ENCODE measurements at regions not wholly inside any gene's neighbourhood (a gene's known extent, or its start where the extent isn't known, plus 50 kb on each side); places are given as distances from the start of the nearest gene placed in this dataset.
A peak's percentile ranks its signal among the peaks of the same experiment; 100 is the strongest.

GRCh38 chr3:194756460-194756779 lies 70.7 kb downstream of the FAM43A start:
- DNase-seq (no peak), ATAC-seq (no peak)
- TF ChIP-seq CTCF (IDR thresholded peaks at IDR 0.05), result no peak
- H3K4me3 ChIP-seq, result no peak overlapping the region
- H3K36me3 ChIP-seq (ENCODE audit: low read depth), result no peaks in the 10 kb centered on the region
- H3K4me1 ChIP-seq (ENCODE audit: low read depth), result no peaks in the 10 kb centered on the region
- intact Hi-C loops (cut with DNase I, micrococcal nuclease), result no loop called here
- H3K9me3 ChIP-seq, result no peaks in the 10 kb centered on the region

GRCh38 chr3:194756791-194757325 lies 71.2 kb downstream of the FAM43A start:
- peak; percentile 28 for ATAC-seq
- TF ChIP-seq CTCF (IDR thresholded peaks at IDR 0.05), result no peak
- H3K36me3 ChIP-seq (ENCODE audit: low read depth), result no peaks in the 10 kb centered on the region
- H3K9me3 ChIP-seq, result no peaks in the 10 kb centered on the region
- intact Hi-C loops (cut with DNase I, micrococcal nuclease), result no loop called here
- H3K4me1 ChIP-seq (ENCODE audit: low read depth), result no peaks in the 10 kb centered on the region
- no peak overlapping the region for H3K4me3 ChIP-seq
- DNase-seq, result no peak

- Histone ChIP-seq H3K36me3 (ENCODE audit: low read depth) (no peaks in the 10 kb centered on the region), H3K4me1 (ENCODE audit: low read depth) (no peaks in the 10 kb centered on the region), H3K9me3 (no peaks in the 10 kb centered on the region), H3K4me3 (no peak overlapping the region)
- TF ChIP-seq CTCF (IDR thresholded peaks at IDR 0.05), result no peak
- ATAC-seq, result peak; percentile 14
- no peak for DNase-seq
- intact Hi-C loops (cut with DNase I, micrococcal nuclease), result no loop called here
Observed at GRCh38 chr3:194757647-194758061, 72.0 kb downstream of the FAM43A start.

- intact Hi-C loops (cut with DNase I, micrococcal nuclease), result no loop called here
- Histone ChIP-seq H3K4me3 (no peak overlapping the region), H3K4me1 (ENCODE audit: low read depth) (no peaks in the 10 kb centered on the region), H3K36me3 (ENCODE audit: low read depth) (no peaks in the 10 kb centered on the region), H3K9me3 (no peaks in the 10 kb centered on the region)
- TF ChIP-seq CTCF (IDR thresholded peaks at IDR 0.05), result no peak
- DNase-seq (no peak), ATAC-seq (no peak)
Observed at GRCh38 chr3:194758716-194759115, 73.0 kb downstream of the FAM43A start.

- no peaks in the 10 kb centered on the region for H3K4me1 ChIP-seq (ENCODE audit: low read depth)
- intact Hi-C loops (cut with DNase I, micrococcal nuclease), result no loop called here
- H3K36me3 ChIP-seq (ENCODE audit: low read depth), result no peaks in the 10 kb centered on the region
- ATAC-seq (no peak), DNase-seq (no peak)
- H3K9me3 ChIP-seq, result no peaks in the 10 kb centered on the region
- TF ChIP-seq CTCF (IDR thresholded peaks at IDR 0.05), result no peak
- H3K4me3 ChIP-seq, result no peak overlapping the region
Observed at GRCh38 chr3:194760494-194761137, 74.9 kb downstream of the FAM43A start.

GRCh38 chr3:194761384-194761783 lies 75.7 kb downstream of the FAM43A start:
- H3K36me3 ChIP-seq (ENCODE audit: low read depth), result no peaks in the 10 kb centered on the region
- TF ChIP-seq CTCF (IDR thresholded peaks at IDR 0.05), result no peak
- intact Hi-C loops (cut with DNase I, micrococcal nuclease), result no loop called here
- ATAC-seq (no peak), DNase-seq (no peak)
- H3K9me3 ChIP-seq, result no peaks in the 10 kb centered on the region
- no peak overlapping the region for H3K4me3 ChIP-seq
- H3K4me1 ChIP-seq (ENCODE audit: low read depth), result no peaks in the 10 kb centered on the region
